Fibroblast of lung (primary cell): ENCODE measurements at regions not wholly inside any gene's neighbourhood (a gene's known extent, or its start where the extent isn't known, plus 50 kb on each side); places are given as distances from the start of the nearest gene placed in this dataset.
A peak's percentile ranks its signal among the peaks of the same experiment; 100 is the strongest.

Experiments
- DNase-seq, 2 donors: peaks; one replicate each; pipeline versions ENCODE4 v3.0.0 to v3.0.0-alpha.2; 2010; ENCODE audit warnings: low read depth in 2 of 2
- H2AFZ ChIP-seq: 2 replicates; pipeline ENCODE4 v1.5.1; 2012; ENCODE audit warnings: low read length, control low read depth, inconsistent platforms
- H3K27ac ChIP-seq: 2 replicates; pipeline ENCODE4 v1.5.1; 2011; ENCODE audit warnings: low read length, control low read depth; ENCODE audit not compliant: insufficient read depth
- H3K27me3 ChIP-seq: 2 replicates; pipeline ENCODE4 v1.5.1; 2011; ENCODE audit warnings: mild to moderate bottlenecking, low read length; ENCODE audit not compliant: control insufficient read depth, insufficient read depth
- H3K36me3 ChIP-seq: 2 replicates; pipeline ENCODE4 v1.5.1; 2011; ENCODE audit warnings: low read length; ENCODE audit not compliant: control insufficient read depth, insufficient read depth
- H3K4me1 ChIP-seq: 2 replicates; pipeline ENCODE4 v1.5.1; 2011; ENCODE audit warnings: low read length; ENCODE audit not compliant: control insufficient read depth, insufficient read depth; ENCODE audit errors: extremely low read depth
- H3K4me2 ChIP-seq: 2 replicates; pipeline ENCODE4 v1.5.1; 2011; ENCODE audit warnings: low read length, control low read depth; ENCODE audit not compliant: insufficient read depth; ENCODE audit errors: extremely low read depth
- H3K4me3 ChIP-seq, 4 experiments: fragments of 200-600 bp in 1 of 4; sonication (generic) in 1 of 4; replicated peaks in 1 of 4; 2 replicates each; pipeline ENCODE4 v1.5.1; 2011 to 2016; ENCODE audit warnings: low read length in 4 of 4, low read depth in 3 of 4, mild to moderate bottlenecking in 3 of 4, control low read depth in 2 of 4, inconsistent platforms in 1 of 4, mixed read lengths in 1 of 4; ENCODE audit not compliant: insufficient read depth in 1 of 4; ENCODE audit errors: control extremely low read depth in 1 of 4
- H3K79me2 ChIP-seq: 2 replicates; pipeline ENCODE4 v1.5.1; 2012; ENCODE audit warnings: mild to moderate bottlenecking, low read length, inconsistent platforms; ENCODE audit not compliant: control insufficient read depth, insufficient read depth
- H3K9ac ChIP-seq: 2 replicates; pipeline ENCODE4 v1.5.1; 2011; ENCODE audit warnings: mild to moderate bottlenecking, low read length, control low read depth; ENCODE audit not compliant: insufficient read depth
- H3K9me3 ChIP-seq: 2 replicates; pipeline ENCODE4 v1.5.1; 2012; ENCODE audit warnings: low read depth, low read length; ENCODE audit not compliant: control insufficient read depth, insufficient read depth
- H4K20me1 ChIP-seq: 2 replicates; pipeline ENCODE4 v1.5.1; 2011; ENCODE audit warnings: low read length; ENCODE audit not compliant: control insufficient read depth, insufficient read depth; ENCODE audit errors: extremely low read depth
- CTCF ChIP-seq, 2 donors: IDR thresholded peaks in 1 of 2; conservative IDR thresholded peaks in 1 of 2; 1 replicate in 1 of 2; 2 replicates in 1 of 2; pipeline ENCODE4 v1.5.1; 2011 to 2012; ENCODE audit warnings: low read length in 2 of 2, control low read depth in 1 of 2, inconsistent platforms in 1 of 2, low read depth in 1 of 2, mild to moderate bottlenecking in 1 of 2
- EZH2 ChIP-seq: IDR thresholded peaks from 2 replicates; pipeline ENCODE4 v1.5.1; 2012; ENCODE audit warnings: low read length, control low read depth, mild to moderate bottlenecking; ENCODE audit errors: missing control alignments

GRCh38 chr6:74731204-74731603 is 474.6 kb downstream of the COL12A1 start:
- no peaks in the 10 kb centered on the region for H4K20me1 ChIP-seq
- no peaks in the 10 kb centered on the region for H3K79me2 ChIP-seq
- no peaks in the 10 kb centered on the region for H3K4me1 ChIP-seq
- no peak overlapping the region for H3K27ac ChIP-seq
- DNase-seq: peak; percentile 11 to 81
- H3K27me3 ChIP-seq: no peaks in the 10 kb centered on the region
- no peaks in the 10 kb centered on the region for H3K36me3 ChIP-seq
- no peak overlapping the region for H3K4me2 ChIP-seq
- no peak overlapping the region for H3K4me3 ChIP-seq
- no peak overlapping the region for H3K9ac ChIP-seq
- no peak overlapping the region for H2AFZ ChIP-seq
- no peaks in the 10 kb centered on the region for H3K9me3 ChIP-seq
- no peak for TF ChIP-seq CTCF (conservative IDR thresholded peaks at IDR 0.05 in 1 of 2, IDR thresholded peaks at IDR 0.05 in 1 of 2; ENCODE audit: low read depth in 1 of 2, low read length in 2 of 2)
- TF ChIP-seq EZH2: no peak

GRCh38 chr6:74720923-74721322 is 484.9 kb downstream of the COL12A1 start:
- Histone ChIP-seq H3K4me3 (no peak overlapping the region), H2AFZ (no peak overlapping the region)

GRCh38 chr6:74717591-74717990 is 488.3 kb downstream of the COL12A1 start:
- H3K36me3 ChIP-seq: no peaks in the 10 kb centered on the region
- no peaks in the 10 kb centered on the region for H3K79me2 ChIP-seq
- TF ChIP-seq EZH2 (no peak), CTCF (conservative IDR thresholded peaks at IDR 0.05 in 1 of 2, IDR thresholded peaks at IDR 0.05 in 1 of 2; ENCODE audit: low read depth in 1 of 2, low read length in 2 of 2) (no peak)
- no peak overlapping the region for H3K4me2 ChIP-seq
- no peaks in the 10 kb centered on the region for H3K4me1 ChIP-seq
- H3K4me3 ChIP-seq: no peak overlapping the region
- H4K20me1 ChIP-seq: no peaks in the 10 kb centered on the region
- no peaks in the 10 kb centered on the region for H3K27me3 ChIP-seq
- DNase-seq: no peak
- H3K9ac ChIP-seq: no peak overlapping the region
- H2AFZ ChIP-seq: no peak overlapping the region
- H3K9me3 ChIP-seq: no peaks in the 10 kb centered on the region
- no peak overlapping the region for H3K27ac ChIP-seq

More at GRCh38 chr6:74720923-74721322, 484.9 kb downstream of the COL12A1 start:
- no peak for DNase-seq
- Histone ChIP-seq H3K27ac (no peak overlapping the region), H3K4me2 (no peak overlapping the region), H3K9ac (no peak overlapping the region), H3K9me3 (no peaks in the 10 kb centered on the region), H3K4me1 (no peaks in the 10 kb centered on the region), H3K27me3 (no peaks in the 10 kb centered on the region), H4K20me1 (no peaks in the 10 kb centered on the region), H3K79me2 (no peaks in the 10 kb centered on the region), H3K36me3 (no peaks in the 10 kb centered on the region)
- TF ChIP-seq EZH2: no peak
- TF ChIP-seq CTCF (conservative IDR thresholded peaks at IDR 0.05 in 1 of 2, IDR thresholded peaks at IDR 0.05 in 1 of 2; ENCODE audit: low read depth in 1 of 2, low read length in 2 of 2): no peak
